CD4-positive, alpha-beta T cell treated with Interleukin-15 for 1 hour (primary cell): ENCODE measurements at regions not wholly inside any gene's neighbourhood (a gene's known extent, or its start where the extent isn't known, plus 50 kb on each side); places are given as distances from the start of the nearest gene placed in this dataset.
"Not testable (repeated sequence)": the region's sequence is repeated elsewhere in the genome, so short reads cannot be mapped to it uniquely, and the experiment has no call there.

Experiments used
- DNase-seq: peaks from one replicate; pipeline ENCODE4 v3.0.0-alpha.2; 2020

DNA sequence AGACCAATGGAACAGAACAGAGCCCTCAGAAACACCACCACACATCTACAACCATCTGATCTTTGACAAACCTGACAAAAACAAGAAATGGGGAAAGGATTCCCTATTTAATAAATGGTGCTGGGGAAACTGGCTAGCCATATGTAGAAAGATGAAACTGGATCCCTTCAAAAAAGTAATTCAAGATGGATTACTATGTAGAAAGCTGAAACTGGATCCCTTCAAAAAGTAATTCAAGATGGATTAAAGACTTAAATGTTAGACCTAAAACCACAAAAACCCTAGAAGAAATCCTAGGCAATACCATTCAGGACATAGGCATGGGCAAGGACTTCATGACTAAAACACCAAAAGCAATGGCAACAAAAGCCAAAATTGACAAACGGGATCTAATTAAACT lies 221.6 kb upstream of the EDNRA start:
- not testable (repeated sequence) for DNase-seq

DNA sequence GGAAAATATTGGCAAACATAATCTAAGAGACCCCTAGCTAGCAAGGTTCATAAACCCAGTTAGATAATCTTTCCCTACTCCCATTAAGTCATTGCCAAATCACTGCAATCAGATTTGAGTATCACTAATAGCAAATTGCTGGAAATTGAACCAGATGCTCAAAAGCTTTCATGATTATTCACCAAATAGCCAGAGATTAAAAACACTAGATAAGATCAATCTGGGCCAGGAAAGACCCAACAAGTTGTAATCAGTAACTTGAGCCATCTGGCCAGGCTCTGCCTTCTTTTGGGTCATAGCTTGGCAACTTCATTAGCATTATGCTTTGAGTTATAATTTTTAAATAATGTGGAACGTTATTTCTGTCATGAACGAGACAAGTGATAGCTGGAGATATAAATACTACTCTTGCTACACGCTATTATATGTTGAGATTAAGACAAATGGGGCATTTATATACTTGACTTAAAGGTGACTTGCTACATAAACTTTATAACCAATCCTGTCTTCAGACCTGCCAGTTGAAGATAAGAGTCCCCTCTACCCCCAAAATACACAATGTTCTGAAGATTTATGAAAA lies 196.6 kb upstream of the EDNRA start:
- no peak for DNase-seq

DNA sequence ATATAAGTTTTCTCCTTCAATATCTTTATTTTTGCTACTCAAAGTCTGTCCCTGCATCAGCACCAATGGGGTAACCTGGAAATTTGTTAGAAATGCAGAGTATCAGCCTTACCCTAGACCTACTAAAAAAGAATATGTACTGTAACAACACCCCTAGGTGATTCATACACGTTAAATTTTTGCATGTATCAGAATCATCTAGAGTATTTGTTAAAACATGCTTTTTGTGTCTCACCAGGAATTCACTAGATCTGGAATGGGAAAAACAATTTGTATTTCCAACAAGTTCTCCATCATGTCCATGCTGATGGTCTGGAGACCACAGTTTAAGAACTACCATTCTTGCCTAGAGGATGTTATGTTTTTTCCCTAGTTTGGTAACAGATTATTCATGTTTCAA lies 196.0 kb upstream of the EDNRA start:
- DNase-seq, result no peak

DNA sequence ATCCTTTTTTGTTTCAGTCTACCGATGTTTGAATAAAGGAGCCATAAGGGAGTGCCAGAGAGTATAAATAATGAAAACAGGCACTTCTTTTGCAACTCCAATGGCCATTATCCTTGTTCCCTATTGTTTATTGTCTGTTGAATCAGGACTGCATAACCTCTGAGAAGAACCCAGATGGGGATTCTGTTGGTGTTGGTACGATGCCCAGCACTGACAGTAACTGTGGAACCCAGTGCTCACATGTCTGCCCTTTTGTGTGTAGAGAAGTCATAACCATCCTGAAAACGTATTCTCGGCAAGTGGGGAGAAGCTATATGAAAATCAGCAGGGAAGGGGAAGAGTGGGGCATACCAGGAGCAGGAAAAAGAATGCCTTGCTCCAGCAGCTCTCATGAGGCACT lies 195.1 kb upstream of the EDNRA start:
- no peak for DNase-seq

DNA sequence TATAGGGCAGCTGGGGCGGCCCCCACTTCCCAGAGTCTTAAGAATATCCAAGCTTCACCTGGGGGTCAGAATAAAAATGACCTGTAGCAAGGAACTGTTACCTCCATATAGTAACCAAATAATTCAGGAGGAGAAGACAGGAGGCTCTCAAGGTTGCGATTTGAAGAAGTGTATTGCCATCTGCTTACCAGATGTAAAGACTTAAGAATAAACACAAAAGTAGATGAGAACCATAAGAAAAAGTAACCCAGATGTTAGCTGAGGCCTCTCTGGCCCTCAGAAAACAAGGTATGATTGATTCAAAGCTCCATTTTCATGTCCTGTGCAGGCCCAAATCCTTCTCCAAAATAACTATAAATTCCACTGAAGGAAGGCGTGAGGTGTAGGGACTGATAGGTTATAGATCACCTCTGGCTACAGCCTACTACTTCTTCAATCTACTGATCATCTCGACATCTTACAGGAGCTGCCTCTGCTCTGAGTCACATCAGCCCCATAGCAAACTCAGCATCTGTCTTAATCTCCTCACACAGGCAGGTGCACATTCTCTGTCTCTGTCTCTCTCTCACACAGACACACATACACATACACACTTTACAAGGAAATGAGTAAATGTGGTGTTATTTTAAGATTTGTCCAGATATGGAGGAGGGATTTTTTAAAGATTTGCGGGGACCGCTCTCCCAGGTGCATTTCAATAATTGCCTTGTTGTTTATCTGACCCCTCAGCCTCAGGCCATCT lies 193.9 kb upstream of the EDNRA start:
- DNase-seq, result no peak

DNA sequence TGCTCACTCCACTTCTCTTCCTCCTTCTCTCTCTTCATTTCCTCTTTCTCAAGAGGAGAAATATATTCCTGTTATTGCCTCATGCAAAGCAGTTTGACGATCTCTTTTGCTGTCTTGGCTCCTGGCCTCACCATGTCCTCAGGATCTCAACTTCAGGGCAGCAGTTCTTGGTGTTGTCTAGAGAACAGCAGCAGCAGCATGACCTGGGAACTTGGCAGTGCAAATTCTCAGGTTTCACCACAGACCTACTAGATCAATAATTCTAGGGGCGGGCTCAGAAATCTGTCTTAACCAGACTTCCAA lies 193.4 kb upstream of the EDNRA start:
- DNase-seq, result no peak

DNA sequence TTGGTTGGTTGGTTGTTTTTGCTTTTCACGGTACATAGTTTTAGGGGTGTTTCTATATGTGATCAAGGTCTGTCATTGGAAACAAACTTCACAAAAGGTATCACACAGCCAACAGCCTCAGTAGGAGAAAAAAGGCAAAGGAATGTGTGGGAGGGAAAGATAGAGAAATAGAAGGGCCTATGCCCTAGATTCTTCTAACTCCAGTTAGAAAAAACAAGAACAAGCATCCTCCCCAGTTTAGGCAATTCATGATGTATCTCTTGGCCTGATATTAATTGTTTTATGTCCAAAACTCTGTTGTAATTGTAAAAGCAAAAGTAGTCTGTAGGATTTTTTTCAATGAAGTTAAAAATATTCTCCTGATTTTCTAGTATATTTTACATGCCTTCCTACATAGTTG lies 192.4 kb upstream of the EDNRA start:
- DNase-seq, result no peak

DNA sequence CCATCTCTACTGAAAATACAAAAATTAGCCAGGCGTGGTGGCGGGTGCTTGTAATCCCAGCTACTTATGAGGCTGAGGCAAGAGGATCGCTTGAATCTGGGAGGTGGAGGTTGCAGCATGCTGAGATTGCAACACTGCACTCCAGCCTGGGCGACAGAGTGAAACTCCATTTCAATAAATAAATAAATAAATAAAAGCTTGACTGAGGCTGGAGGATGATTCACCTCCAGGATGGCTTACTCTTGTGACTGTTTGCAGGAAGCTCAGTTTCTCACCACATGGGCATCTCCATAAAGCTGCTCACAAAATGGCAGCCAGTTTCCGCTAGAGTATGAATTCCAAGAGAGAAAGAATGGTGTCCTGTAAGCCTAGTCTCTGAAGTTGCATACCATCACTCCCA lies 191.7 kb upstream of the EDNRA start:
- DNase-seq, result no peak

DNA sequence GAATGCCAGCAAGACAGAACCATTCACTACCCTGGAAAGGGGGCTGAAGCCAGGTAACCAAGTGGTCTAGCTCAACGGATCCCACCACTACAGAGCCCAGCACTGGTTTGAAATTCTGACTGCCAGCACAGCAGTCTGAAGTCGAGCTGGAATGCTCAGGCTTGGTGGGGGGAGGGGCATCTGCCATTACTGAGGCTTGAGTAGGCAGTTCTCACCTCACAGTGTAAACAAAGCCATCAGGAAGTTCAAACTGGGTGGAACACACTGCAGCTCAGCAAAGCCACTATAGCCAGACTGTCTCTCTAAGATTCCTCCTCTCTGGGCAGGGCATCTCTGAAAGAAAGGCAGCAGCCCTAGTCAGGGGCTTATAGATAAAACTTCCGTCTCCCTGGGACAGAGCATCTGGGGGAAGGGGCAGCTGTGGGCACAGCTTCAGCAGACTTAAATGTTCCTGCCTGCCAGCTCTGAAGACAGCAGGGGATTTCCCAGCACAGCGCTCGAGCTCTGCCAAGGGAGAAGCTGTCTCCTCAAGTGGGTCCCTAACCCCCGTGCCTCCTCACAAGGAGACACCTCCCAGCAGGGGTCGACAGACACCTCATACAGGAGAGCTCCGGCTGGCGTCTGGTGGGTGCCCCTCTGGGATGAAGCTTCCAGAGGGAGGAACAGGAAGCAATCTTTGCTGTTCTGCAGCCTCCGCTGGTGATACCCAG lies 188.1 kb upstream of the EDNRA start:
- not testable (repeated sequence) for DNase-seq

DNA sequence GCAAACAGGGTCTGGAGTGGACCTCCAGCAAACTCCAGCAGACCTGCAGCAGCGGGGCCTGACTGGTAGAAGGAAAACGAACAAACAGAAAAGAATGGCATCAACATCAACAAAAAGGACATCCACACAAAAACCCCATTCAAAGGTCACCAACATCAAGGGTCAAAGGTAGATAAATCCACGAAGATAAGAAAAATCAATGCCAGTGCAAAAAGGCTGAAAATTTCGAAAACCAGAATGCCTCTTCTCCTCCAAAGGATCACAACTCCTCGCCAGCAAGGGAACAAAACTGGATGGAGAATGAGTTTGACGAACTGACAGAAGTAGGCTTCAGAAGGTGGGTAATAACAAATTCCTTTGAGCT lies 187.6 kb upstream of the EDNRA start:
- not testable (repeated sequence) for DNase-seq

DNA sequence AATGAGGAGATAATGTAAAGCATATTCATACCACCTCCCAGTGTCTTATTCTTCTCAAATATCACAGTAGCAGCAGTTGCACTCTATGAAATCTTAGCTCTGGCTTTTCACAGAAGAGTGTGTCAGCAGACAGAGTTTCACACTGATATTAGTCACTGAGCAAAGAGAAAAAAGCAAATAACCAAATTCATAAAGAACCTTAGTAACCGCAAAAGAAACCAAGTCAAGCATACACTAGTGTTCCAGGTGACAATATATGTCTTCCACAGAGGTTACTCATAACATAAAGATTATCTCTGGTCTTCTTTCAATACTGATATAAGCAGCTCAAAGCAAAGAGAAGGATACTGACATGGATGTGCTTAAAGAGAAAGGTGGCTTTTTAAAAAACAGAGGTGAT lies 181.7 kb upstream of the EDNRA start:
- no peak for DNase-seq

DNA sequence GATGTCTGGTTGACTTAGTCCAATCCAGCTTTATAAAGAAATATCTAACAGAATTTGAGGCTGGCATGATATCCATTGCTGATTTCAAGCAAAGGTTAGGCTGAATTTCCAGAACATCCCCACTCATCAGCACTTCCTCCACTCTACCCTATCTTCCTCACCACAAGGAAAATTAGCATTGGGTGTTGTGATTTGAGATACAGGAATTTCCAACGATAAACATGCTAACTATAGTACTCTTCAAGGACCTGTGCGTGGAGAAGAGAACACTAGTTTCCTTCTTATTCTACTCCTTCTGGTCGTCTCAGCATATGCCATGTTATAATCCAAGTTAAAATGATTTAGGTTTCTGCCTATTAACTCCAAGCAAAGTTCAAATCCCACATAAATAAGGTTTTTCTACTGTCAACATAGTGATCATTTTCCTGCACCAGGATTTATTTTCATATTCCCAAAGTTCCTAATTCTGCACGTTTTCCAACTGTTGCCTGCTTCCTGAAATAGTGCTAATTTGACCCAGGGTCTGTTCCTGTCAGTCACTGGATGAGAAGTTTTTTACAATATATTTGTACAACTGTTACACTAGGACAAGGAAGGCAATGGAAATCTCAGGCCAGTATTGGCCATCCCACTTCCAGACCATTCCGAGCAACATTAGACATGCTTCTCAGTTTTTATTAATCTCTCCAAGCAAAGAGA lies 177.6 kb upstream of the EDNRA start:
- no peak for DNase-seq

DNA sequence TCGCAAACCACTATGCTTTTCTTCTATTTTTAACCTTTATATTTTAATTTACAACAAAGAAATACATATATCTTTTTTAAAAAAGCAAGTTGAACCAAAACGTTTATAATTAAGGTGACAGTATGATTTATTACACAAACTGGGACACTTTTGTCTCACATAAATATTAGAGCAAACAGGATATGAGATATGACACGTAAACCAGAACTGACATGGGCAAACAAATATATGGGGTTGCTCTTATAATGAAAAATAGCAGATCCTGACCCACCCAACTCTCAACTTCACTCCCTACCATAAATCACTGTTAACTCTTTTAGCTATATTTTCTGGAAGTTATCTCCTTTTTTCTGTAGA lies 177.0 kb upstream of the EDNRA start:
- no peak for DNase-seq

DNA sequence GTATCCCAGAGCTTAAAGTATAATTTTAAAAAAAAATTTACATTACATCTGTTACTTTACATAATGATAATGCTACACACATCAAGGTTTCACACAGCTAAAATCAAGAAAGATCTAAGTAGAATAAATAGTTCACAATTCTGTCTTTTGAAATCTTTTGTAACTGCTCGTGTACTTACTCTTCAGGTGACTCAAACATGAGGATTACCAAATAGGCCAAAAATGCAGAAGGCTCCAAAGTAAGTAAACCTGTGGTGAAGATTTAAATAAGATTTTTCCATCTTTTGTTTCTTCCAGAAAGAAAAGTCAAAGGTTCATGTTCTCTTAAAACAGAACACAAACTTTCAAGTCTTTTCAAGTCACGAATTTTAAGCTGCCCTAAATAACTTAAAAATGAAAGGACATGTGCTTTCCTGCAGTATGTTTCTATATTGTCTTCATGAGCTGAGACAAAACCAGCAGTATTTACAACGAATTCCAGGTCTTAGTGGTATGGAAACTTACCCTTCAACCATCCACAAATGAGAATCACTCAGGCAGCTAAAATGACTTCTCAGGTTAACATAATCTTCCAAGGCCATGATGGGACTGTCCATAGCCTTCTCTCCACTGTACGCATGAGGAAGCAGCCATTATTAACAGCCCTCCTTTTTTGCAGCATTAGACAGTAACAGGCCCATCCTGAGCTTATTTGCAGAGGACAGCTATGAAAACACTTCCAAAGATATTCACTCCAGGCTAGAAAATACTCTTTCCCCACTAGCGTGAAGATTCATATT lies 172.8 kb upstream of the EDNRA start:
- DNase-seq, result no peak

DNA sequence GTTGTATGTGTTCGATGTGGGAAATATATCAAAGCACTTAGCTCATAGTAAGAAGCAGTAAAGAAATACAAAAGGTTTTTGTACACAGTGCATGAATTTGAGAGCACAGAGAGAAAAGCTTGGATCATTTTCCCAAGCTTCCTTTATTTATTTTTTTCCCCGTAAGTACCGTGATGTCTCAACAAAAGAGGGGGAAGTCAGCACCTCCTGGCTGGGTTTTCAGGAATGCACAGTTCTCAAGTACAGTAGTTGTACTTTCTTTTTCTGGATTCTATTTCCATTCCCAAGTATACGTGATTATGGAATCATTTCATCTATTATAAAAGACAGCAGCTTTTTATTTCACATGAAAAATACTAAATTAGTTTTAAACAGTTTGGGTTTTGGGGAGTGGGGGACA lies 171.5 kb upstream of the EDNRA start:
- DNase-seq, result no peak

DNA sequence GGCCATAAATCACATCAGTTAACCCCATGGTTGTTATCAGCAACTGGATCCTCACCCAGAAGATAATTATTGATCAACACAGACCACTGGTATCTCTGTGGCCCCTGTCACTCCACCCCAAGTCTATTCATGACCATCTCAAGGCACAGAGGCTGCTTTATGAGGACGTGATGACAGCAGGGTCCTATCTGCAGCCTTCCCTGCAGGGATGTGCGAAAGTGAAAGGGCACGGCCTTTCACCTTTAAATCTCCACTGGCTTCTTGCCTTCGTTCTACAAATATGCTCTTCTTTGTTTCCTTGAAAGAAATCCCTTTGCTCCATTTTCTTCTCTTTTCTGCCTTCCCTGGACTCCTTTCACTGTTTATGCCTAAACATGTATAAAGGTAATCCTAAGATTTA lies 170.6 kb upstream of the EDNRA start:
- no peak for DNase-seq

DNA sequence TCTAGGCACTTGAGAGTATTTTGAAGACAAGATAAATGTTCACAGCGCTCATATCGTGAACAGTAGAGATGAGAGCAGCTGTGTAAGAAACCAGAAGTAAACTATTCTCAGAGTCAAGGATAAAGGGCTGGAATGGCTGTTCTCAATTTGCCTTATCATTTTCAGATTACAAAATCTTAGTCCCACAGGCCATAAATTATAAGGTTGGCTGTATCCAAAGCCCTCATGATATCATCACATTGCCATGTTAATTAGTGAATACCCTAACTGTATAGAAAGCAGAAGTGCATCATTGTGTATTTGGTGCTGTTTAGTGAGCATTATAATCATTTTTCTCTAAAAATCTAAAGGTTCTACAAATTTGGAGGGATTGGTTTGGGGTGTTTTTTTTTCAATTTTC lies 168.9 kb upstream of the EDNRA start:
- DNase-seq, result no peak

DNA sequence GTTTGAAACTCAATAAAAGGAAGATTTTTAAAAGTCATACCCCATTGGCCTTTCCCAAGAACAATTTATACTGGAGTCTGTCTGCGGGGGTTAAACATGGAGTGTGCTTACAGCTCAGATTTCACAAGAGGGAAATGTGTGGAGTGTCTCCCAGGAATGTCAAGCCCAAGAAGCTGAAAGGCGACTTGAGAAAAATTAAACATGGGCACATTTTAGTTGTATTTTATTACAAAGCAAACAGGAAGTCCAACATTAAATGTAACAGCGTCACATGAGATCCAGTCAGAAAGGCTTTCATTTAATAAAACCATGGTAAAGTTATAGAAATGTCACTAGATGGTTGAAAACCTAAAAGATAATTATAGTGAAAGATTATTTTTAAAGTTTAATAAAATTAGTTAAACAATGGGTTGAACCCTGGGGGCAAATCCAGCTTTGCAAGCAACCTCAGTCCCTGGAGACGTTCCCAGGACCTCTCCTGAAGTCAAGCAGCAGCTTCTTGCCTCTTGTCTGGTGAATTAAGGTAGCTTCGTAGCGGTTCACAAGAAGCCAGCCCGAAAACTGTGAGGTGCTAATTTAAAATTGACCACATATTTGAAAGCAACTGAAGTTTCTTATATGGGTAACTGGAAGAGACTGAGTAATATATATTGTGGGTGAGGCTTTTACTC lies 168.4 kb upstream of the EDNRA start:
- DNase-seq, result no peak

DNA sequence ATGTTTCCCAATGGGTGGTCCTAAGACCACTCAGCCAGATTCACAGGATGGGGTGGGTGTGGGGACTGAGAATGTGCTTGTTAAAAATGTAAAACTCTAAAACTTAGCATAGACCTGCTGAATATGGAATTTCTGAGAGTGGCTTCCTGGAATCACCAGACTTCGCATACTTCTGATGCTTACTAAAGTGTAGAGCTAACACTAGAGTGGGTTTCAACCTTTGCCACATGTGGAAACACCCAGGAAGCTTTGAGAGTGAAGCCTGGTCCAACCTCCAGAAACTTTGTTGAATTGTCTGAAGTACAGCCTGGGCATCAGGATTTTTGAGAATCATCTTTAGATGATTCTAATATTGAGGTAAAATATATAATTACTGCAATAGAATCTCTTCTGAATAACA lies 167.8 kb upstream of the EDNRA start:
- no peak for DNase-seq

DNA sequence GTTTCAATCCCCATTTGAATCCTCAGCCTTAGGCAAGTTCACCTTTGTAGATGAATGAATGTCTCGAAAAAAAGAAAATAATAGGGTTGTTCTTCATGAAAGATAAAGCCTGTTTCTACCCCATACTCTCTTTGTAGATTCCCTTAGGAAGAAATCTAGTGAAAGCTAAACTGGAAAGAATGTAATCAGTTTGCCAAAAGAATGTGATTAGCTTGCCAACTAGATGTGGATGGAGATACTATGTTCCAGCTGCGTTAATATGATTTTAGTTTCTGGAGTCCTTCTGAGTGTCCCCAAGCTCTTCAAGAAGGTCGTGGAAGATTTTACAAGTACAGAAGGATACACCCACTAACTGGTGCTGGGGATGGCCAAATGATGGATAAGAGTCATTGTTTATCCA lies 162.3 kb upstream of the EDNRA start:
- DNase-seq, result no peak

DNA sequence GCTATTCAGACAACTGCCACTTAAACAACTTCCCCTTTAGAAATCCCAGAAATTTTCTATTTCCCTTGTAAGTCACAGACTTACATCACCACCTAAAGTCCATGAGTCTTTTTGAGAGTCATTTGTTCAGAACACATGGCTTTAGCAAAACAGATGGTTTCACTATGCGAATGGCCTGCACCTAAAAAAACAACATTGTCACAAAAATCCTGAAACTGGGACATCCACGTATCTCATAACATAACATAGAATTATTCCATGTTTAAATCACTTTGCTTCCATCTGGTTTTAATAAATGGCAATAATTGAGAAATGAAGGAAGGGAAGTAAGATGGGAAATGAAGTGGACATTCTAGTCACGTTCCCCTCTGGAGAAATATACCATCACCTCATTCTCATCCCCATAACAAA lies 155.3 kb upstream of the EDNRA start:
- DNase-seq, result no peak

DNA sequence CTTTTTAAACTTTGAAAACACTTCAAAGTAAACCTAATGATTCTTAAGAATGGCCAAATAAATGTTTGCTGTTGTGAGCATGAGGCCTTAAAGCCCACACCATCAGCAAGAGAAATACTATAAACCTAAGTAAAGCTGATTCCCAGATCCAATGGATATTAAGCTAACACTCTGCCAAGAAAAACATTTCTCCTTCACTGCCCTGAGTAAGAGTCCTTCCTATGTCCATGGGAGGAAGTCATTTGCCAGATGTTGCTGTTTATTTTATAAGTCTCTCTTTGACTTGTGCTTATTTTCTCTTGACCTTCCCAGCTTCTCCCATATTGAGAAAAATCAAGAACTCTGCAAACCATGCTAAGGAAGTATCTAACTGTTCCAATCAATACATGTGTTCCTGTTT lies 154.3 kb upstream of the EDNRA start:
- DNase-seq, result no peak

DNA sequence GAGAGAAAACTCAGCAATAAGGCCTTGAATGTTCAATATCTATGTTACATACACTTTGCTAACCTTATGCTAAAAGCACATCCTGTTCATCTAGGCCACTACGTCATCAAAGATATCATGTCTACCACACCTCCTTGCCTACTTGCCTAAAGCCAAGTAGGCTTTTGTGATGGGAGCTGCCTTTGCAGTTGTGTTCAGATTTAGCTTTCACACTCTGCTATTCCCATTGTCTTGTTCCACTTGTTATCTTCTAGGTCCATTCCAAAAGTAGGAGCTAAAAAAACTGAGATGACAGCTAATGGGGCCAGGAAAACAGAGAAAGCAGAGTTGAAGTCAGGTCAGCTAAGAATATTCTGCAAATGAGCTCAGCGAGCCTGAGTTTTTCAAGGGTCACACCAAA lies 153.6 kb upstream of the EDNRA start:
- no peak for DNase-seq
